ENCODE measurements at regions not wholly inside any gene's neighbourhood (a gene's known extent, or its start where the extent isn't known, plus 50 kb on each side); places are given as distances from the start of the nearest gene placed in this dataset.

DNA sequence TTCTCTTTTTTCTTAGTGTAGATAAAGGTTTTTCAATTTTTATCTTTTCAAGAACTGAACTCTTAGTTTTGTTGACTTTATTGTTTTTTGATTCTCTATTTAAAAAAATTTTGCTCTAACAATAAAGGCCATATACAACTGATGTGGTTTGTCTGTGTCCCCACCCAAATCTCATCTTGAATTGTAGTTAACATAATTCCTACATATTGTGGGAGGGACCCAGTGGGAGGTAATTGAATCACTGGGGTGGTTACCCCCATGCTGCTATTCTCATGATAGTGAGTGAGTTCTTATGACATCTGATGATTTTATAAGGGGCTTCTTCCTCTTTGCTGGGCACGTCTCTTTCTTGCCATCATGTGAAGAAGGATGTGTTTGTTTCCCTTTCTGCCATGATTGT is 199.8 kb downstream of the DHX35 start:
- DNase-seq = no peak

DNA sequence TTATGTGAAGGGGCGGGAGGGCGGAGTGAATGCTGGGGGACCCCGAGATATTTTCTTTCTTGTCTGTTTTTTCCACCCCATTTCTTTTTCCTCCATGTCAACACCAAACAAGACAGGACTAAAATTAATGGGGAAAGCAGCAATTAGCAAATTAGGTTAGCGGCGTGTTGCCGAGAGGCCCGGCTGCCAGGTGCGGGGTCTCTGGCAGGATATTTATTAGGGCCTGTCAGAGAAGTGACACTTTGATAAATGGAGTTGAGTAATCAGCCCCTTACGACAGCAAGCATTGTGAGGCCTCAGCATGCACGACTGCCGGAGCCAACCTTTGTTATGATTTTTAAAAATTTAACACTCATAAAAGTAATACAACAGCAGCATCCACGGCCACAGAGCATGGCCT is 193.8 kb downstream of the DHX35 start:
- no peak for DNase-seq

DNA sequence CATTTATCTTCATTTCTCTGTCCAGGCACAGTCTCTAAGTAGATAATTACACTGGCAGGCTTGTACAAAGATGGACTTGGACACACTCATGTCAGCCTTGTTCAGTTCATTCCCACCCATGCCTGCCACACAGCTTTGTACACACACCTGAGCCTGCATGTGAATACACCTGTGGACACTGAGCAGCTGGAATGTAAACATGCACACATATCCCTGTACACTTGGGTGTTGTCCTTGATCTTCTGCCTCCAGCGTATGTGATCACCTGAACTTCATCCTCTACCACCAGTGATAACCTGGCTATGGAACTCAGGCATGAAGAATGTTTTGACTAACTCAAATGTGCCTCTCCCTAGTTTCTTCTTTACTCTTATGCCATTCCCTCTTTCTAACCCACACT is 190.6 kb downstream of the DHX35 start:
- peak; percentile 5 for DNase-seq

DNA sequence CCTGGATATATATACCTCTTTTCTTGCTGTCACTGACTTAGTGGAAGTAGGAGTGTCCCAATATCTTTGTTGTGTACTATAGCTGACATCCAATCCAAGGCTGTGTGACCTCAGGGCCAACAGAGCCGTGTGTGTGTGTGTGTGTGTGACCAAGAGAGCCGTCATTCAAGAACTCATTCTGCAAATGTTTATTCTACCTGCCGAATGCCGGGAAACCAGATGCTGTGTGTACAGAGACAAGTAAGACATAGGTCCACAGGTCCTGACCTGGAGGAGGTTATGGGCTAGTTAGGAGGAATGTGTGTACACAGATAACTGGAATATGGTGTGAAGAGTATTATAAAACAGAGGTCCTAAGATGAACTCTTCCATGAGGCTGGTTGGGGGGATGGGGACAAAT is 190.0 kb downstream of the DHX35 start:
- DNase-seq = peak; percentile 5

DNA sequence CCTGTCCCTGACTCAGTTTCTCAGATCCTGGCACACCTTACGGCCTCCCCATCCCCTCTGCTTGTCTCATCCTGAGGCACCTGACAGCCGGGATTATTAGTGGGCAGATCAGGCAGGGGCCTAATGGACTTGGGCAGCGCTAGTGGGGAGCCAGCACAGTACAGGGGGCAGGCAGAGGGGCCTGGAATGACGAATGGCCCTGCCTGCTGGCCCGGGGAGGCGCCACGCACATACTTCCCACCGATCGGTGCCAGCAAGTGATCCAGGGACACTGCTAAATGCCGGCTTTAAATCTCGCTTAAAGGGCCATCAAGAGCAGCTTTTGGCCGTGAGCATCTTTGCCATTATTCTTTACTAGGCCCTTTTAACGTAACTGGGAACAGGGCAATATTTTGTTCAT is 188.4 kb downstream of the DHX35 start:
- peak; percentile 37 for DNase-seq

DNA sequence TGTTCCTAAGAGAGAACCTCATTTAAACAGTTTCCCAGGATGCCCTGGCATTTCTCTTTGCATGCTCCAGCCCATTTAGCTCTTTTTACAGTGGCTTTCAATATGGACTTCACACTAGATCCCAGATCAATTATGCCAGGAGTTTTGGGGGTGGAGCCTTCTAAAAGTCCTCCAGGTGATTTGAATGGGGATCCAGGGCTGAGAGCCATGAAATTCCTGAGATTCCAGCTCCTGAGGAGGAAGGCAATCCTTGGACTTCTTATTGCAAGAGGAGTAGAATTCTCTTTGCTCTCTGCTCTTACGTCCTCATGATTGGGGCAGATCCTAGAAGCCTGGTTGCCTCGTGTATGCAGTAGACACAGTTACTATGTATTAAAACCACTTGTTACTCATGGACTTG is 184.2 kb downstream of the DHX35 start:
- no peak for DNase-seq

DNA sequence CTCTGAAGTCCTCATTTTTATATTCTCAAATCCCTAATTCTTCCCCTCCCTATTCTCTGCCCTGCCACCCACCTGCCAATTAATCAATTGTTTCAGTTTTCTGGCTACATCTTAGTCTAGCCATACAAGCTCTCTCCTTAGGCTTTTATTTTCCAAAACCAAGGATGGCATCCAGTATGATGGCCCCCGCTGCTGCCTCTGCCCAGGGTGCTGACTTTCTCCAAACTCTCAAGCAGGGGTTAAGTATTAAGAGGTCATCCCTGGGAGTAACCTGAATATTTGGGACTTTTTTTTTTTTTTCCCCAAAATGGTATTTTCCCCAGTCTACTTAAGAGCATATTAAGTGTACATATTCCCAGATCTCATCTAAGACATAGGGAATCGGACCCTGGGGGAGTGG is 183.8 kb downstream of the DHX35 start:
- DNase-seq = no peak

DNA sequence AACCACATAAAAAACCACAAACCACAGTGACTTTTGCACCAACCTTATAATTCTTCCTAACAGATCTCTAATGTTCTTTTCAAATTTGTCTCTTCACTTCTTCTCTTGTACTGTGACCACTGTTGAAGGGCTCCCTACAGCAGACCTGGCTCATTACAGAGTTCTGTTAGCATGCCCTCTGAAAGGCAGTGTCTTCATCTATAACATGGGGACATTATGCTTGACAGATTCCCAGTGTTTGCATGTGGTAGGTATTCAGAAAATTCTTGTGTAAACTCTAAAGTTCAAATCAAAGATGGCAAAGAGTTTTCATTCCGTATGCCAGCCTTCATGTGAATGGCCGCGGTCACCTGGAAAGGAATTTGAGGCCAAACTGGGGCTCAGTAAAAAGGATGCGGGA is 182.6 kb downstream of the DHX35 start:
- no peak for DNase-seq

DNA sequence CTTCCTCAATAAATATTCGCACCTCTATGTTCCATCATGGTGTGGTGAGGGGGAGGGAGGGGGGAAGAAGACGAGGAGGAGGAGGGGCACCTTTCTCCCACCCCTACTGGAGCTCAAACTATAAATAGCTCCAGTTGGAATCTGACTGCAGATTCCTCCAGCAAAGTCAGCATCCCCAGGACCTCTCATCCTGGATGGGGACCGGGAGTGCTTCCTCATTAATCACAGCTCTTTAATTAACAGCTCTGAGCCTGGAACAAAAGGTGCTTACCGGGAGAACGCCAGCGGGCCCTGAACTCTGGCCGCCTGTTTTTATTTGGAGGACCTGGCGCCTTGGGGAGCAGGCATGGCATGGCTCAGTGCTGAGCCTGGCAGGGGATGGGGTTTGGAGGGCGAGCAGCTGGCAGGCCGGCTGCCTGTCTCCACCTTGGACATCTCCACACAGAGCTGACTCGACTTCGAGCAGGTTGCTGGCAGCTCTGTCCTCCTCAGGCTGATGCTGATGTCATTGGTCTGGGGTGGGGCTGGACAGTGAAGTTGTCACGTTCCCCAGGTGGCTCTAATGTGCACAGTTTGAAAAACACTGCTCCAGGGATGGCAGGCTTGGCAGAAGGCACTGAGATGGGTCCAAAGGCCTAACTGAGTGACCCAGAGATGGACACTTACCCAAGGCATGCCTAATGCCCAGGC is 180.4 kb downstream of the DHX35 start:
- no peak for DNase-seq

DNA sequence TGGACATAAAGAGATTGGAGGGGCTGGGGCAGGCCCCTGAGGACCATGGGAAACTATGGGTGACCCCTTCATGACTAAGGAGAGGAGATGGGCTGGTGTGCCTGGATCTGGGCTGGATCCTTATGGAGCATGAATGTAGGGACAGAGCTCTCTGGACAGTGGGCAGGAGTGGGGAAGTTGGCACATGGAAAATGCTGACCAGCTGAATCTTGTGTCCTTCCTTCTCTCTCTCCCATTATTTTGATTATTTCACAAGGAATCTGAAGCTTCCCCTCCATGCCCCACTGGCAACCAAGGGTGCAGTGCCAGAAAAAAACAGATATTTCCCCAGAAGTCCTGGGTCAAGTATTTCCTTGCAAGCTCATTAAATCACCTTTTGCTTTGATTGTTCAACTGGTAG is 175.2 kb downstream of the DHX35 start:
- DNase-seq = no peak

DNA sequence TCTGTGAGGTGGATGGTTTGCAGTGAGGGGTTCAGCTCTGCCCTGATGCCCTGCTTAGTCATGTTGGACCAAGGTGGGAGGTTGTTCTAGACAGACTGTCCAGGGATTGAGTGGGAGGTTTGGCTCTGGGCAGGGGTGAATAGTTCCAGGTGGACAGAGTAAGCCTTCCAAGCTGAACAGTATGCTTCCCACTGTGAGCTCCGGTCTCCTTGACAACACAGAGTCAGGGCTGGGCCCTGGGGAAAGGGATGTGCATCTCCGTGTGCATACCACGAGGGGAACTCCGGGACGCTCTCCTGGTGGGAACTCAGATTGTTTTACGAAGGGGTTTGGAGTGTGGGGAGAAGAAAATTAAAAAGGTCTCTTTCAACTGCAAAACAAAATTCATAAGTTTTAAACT is 174.7 kb downstream of the DHX35 start:
- no peak for DNase-seq

DNA sequence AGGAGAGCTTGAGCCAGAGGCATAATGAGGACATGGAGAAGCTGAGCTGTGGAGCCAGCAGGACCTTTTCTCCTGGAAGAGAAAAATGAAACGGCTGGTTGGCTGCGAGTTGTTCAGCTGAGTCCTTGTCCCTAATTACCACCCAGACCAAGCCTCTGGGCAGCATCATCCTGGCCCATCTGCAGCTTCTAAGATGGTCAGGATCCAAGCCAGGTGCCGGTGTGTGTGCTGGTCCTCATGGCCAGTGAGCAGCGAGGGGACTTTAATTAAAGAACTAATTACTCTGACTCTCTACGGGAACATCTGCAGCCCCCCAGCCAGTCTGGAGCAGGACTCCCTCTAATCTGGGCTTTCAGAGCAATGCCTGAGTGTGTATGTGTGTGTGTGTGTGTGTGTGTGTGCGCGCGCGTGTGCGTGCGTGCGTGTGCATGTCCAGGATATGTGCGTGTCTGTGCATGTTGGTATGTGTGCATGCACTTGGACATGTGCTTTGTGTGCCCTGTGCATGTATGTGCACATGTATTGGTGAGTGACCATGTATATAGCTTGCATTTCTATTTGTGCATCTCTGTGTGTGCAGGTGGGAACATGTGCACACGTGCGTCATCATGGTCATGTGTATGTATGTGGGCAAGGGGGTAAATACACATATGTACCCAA is 173.9 kb downstream of the DHX35 start:
- DNase-seq = no peak

DNA sequence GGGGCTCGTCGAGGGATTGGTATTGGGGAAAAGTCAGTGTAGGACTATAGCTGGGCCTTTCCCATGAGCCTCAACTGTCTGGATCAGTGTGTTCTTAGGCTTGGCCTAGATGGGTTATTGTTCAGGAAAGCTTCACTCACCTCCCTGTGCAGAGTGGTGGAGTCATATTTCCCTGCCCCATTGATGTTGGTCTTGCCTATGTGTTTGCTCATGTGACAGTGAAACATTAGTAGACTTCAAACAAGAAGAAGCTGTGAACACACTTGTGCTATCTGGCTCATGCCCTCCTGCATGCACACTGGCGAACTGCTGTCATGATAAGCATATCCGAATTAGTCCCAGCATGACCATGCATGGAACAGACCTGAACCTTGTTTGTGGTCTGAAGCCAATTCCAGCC is 171.1 kb downstream of the DHX35 start:
- no peak for DNase-seq

DNA sequence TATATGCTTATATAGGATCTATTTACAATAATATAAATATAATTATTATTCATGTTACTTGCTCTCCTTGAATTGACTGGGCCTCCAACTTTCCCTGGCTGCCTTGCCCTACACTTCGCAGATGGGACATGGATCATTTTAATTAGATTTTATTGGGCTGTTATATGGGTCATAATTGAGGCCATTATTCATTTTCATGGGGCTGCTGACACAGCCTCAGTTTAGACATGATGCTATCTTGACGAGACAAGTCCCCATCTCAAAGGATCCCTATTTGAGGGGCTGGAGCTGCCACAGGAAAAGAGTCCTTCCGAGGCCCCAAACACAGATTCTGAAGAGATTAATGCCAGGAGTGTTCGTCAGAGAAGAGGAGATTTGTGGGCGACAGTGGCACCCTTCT is 170.4 kb downstream of the DHX35 start:
- DNase-seq = no peak

DNA sequence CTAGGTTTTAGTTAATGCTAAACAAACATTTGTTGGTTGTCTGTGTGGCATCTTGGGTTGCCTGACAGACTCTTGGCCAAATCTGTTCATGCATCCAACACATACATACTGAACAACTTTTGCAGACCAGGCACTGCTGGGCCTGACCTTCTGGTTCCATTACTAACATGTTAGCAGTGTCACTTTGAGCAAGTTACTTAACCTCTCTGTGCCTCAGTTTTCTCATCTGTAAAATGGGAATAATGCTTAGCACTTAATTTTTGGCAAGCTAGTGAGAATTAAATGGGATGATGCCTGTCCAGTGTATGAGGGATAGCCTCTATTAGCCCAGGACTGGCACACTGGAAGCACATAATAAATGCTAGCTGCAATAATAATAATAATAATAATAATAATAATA is 169.9 kb downstream of the DHX35 start:
- DNase-seq = no peak

DNA sequence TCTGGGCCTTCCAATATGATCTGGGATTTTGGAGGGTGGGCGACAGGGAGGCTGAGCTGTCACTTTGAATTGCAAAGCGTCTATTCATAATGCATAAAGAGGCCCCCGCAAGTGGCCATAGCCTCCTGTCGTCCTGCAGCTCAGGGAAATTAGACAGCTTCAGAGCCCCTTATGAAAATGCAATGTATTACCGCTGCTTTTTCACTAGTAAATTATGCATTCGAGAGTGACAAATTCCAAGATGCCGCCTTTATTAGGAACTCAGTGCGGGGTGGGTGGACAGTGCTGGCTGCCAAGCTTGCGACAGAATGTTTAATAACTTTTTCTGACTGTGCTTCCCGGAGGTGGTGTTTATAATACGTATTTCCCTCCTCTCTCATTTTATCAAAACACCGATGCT is 168.5 kb downstream of the DHX35 start:
- DNase-seq = no peak

DNA sequence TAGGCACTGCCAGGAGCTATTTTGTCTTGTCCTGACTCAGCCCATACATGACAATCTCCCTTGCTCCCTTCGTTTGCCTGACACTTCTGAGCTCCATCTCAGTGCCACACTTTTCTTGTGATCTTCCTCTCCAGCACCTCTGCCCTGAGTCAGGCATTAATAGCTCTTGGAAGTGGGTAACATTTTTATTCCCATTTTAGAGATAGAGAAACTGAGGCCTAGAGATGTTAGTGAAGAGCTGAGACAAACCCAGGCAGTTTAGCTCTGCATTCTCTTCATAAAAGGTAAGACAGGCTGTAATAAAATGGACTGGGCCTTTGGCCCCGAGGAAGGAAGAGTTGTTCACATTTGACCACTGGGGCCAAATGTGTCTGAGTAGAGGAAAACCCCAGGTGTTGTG is 167.4 kb downstream of the DHX35 start:
- no peak for DNase-seq

DNA sequence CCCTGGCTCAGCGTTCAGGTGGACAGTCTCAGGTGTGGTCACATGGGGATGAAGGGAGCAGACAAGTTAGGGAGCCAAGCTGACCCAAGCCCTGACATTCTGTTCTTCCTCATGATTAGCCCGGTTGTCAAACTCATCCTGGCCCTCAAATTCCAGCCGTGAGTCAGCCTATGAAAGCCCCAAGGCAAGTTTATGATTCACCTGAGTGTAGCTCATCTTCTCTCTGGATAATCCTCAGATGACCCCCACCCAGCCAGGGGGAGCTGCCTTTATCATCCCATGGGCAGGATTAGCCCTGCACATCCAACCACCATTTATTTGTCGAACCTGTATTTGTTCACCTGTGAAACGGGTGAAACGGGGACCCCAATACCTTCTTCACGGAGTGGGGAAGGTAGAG is 161.9 kb downstream of the DHX35 start:
- DNase-seq = peak; percentile 59

DNA sequence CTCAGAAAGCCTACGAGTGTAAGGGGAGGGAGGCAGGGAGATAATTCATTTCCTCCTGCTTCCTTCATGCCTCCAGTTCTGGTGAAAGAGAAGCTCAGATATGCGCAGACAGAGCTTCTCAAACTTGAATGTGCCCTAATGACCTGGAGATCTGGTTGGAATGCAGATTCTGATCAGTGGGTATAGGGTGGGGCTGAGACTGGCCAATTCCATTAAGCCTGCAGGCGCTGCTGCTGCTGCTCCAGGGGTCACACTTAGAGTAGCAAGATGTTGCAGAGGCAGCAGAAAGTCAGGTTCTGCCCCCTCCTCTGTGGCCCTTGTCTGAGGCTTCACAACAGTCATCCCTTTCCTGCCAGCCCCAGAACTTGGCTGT is 161.0 kb downstream of the DHX35 start:
- peak; percentile 79 for DNase-seq

DNA sequence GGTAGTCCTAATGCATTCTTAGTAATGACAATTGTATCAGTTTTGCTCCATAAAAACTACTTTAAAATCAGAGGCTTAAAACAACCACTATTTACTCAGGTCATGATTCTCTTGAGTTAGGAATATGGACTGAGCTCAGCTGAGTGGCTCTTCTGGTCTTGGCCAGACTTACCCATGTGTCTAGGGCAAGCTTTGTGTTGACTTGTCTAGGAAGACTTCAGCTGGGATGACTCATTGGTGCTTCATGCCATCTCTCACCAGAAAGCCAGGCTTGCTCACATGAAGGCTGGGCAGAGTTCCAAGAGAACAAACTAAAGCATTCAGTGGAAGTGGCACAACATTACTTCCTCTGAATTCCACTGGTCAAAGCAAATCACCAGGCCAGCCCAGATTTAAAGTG is 155.3 kb downstream of the DHX35 start:
- DNase-seq = no peak

DNA sequence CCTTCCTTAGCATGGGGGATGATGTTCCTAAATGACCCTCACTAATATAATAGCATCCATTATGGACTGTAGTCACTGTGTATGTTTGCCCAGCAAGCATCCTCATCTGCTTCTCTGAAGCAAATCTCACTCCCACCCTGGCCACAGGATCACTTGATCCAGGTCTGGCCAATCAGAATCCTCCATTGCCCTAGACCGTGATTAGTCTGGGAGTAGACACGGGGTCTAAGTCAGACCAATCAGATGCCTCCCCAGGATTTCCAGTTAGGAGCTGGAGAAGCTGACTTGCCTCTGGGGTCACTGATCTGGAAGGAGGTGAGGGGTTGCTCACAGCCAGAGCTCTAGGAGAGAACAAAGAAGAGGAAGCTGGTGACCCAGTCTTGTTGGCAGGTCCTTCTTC is 153.9 kb downstream of the DHX35 start:
- DNase-seq = no peak

DNA sequence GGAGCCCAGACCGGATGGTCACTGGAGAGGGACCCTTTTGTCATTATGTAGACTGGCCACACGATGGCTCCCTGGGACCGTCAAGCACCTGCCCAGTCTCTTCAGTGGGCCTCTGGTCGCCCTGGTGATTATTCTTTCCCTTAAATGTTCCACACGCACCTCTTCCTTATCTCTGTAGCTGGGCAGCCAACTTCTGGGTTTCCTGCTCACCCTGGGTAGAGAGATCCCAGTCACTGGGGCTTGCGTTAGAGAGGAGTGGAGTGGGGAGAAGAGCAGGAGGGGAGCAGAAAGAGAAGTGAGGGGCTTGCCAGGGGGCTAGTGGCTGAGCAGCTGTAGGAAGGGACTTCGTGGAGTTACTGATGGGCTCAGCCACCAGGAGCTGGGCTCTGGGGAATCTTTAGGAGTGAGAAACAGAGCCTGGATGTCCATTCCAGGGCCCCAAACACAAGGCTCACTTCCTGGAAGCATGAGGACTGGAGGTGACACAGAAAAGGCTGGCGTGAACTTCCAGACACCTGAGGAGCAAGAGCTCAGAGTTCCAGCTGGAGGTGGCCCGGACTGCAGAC is 150.1 kb downstream of the DHX35 start:
- peak; percentile 79 for DNase-seq

DNA sequence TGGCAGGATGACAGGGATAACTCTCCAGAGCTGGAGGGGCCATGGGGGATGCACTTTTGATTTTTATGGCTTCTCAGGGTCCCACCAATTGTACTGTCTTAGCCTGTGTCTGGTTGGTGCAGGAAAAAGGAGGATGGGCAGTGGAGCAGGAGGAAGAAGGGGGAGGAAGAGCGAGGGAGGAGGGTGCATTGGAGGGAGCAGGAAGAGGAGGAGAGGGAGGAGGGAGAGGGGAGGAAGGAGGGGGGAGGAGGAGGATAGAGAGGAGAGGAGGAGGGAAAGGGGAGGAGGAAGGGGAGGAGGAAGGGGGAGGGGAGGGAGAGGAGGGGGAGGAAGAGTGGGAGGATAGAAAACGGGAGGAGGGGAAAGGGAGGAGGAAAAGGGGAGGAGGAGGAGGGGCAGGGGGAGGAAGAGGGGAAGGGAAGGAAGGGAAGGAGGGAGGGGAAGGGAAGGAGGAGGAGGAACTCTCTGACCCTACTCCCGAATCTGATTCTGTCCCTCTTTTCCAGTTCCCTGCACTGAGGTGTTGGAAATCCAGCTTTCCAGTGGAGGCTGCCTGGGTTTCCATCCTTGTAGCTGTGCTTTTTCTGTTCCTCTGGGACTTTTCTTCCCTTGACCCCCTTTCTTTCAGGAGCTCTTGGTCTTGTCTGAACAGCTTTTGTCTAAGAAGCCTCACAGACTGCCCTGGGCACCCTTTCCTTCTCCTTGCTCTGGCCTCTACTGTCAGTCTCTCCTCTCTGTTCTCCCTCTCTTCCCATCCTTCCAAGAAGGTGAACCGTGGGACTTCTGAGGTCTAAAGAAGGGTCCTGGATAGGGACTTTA is 149.4 kb downstream of the DHX35 start:
- DNase-seq = no peak

DNA sequence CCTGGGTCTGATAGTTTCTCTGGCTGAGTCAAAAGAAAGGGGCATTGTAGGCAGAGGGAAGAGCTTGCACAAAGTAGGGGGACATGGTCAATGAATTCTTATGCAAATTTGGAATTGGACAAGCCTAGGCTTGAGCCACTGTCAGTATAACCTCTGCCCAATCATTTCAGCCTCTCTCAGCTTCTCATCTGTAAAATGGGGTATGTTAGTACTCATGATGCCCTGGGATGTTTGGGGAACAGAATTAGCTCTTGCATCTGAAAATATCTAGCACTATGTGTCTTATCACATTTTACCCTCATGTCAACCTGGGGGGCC is 148.6 kb downstream of the DHX35 start:
- DNase-seq = no peak
